ENCODE measurements at regions not wholly inside any gene's neighbourhood (a gene's known extent, or its start where the extent isn't known, plus 50 kb on each side); places are given as distances from the start of the nearest gene placed in this dataset.
A peak's percentile ranks its signal among the peaks of the same experiment; 100 is the strongest.

DNA sequence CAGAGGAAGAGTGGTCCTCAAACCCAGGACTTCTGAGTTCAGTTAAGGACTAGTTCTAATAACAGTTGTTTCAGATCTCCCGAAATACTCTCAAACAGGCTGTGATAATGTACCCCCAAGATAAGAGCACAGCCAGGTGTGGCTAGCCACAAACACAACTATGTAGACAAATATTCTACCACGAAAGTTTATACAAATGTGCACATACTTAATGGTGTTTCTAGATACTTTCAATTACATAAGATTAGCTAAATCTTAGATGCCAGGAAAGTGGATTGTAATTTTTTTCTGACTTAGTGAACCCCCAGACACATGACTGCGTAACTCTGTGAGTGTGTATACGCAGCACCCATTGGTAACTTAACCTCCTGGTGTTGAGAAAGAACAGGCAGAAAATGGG, 270.0 kb downstream of the USP25 start:
- Histone ChIP-seq H3K27me3 (no peaks in the 10 kb centered on the region), H3K4me1 (no peaks in the 10 kb centered on the region), H3K4me3 (no peak overlapping the region), H3K36me3 (no peaks in the 10 kb centered on the region), H3K9me3 (no peaks in the 10 kb centered on the region), H3K27ac (no peak overlapping the region)
- DNase-seq (no peak), ATAC-seq (no peak)
- intact Hi-C loops (cut with DNase I) = no loop called here
- TF ChIP-seq, protein P1, sequence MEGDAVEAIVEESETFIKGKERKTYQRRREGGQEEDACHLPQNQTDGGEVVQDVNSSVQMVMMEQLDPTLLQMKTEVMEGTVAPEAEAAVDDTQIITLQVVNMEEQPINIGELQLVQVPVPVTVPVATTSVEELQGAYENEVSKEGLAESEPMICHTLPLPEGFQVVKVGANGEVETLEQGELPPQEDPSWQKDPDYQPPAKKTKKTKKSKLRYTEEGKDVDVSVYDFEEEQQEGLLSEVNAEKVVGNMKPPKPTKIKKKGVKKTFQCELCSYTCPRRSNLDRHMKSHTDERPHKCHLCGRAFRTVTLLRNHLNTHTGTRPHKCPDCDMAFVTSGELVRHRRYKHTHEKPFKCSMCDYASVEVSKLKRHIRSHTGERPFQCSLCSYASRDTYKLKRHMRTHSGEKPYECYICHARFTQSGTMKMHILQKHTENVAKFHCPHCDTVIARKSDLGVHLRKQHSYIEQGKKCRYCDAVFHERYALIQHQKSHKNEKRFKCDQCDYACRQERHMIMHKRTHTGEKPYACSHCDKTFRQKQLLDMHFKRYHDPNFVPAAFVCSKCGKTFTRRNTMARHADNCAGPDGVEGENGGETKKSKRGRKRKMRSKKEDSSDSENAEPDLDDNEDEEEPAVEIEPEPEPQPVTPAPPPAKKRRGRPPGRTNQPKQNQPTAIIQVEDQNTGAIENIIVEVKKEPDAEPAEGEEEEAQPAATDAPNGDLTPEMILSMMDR (IDR thresholded peaks at IDR 0.05) = no peak

DNA sequence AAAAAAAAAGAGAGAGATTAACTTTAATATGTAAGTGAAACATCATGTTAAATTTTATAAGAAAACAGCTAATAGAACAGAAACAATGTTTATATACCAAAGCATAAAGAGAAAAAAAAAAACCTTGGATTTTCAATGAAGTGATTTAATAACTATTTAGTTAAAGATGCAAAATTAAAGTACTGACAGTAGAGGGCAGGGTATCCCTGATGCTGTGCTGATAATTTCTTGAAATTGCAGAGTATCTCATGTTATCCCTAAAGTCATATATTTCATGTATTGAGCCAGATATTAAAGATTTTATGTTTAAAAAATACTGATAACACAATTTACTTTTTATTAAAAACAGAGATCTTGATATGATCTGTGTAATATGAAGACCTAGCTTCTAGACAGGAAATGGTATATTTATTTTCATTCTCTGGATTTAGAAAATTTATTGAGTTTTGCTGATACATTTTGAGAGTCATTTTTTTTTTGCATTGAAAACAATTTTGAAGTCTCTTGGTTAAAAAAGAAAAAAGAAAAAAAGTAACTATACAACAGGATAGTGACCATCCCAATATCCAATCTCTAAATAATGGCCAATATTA, 273.2 kb downstream of the USP25 start:
- no peaks in the 10 kb centered on the region for H3K9me3 ChIP-seq
- no peaks in the 10 kb centered on the region for H3K4me1 ChIP-seq
- no peak overlapping the region for H3K27ac ChIP-seq
- no peaks in the 10 kb centered on the region for H3K27me3 ChIP-seq
- TF ChIP-seq, protein P1 (IDR thresholded peaks at IDR 0.05) = peak; percentile 26
- DNase-seq = no peak
- H3K4me3 ChIP-seq = no peak overlapping the region
- intact Hi-C loops (cut with DNase I) = no loop called here
- ATAC-seq = no peak
- no peaks in the 10 kb centered on the region for H3K36me3 ChIP-seq

DNA sequence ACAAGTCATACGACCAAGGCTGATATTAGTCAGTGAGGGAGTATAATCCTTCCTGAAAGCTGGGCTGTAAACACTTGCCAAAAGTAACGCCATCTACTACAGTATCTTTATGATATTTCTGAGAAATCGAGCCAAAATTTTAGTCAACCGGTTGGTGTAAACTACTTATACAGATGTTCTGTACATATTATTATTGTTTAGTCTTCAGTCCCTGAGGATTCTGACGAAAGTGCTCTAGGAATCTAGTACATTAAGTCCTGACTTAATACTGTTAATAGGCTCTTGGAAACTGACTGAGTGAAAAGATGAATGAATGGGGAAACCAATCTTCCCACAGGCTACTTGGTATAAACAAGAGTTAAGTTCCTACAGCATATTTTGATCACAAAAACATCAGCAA, 274.3 kb downstream of the USP25 start:
- DNase-seq = no peak
- ATAC-seq = no peak
- H3K36me3 ChIP-seq = no peaks in the 10 kb centered on the region
- no peak overlapping the region for H3K27ac ChIP-seq
- H3K27me3 ChIP-seq = no peaks in the 10 kb centered on the region
- TF ChIP-seq, protein P1 (IDR thresholded peaks at IDR 0.05) = no peak
- intact Hi-C loops (cut with DNase I) = no loop called here
- H3K9me3 ChIP-seq = no peaks in the 10 kb centered on the region
- no peak overlapping the region for H3K4me3 ChIP-seq
- H3K4me1 ChIP-seq = no peaks in the 10 kb centered on the region

DNA sequence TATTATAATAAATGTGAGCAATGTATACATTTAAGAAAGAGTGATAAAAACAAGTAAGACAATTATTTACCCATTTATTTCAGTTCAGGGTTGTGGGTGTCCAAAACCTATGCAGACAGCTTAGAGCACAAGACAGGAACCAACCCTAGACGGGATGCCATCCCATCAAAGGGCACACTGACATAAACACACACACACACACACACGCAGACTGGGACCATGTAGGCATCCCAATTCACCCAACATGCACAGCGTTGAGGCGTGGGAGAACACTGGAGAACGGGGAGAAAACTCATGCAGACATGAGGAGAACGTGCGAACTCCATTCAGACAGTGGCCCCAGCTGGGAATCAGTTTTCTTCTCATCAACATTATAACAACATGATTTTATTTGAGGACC, 274.7 kb downstream of the USP25 start:
- Histone ChIP-seq H3K9me3 (no peaks in the 10 kb centered on the region), H3K27me3 (no peaks in the 10 kb centered on the region), H3K36me3 (no peaks in the 10 kb centered on the region), H3K4me1 (no peaks in the 10 kb centered on the region), H3K4me3 (no peak overlapping the region), H3K27ac (no peak overlapping the region)
- intact Hi-C loops (cut with DNase I) = no loop called here
- TF ChIP-seq, protein P1 (IDR thresholded peaks at IDR 0.05) = no peak
- DNase-seq = no peak
- ATAC-seq = no peak

- H3K9me3 ChIP-seq = no peaks in the 10 kb centered on the region
- H3K27ac ChIP-seq = no peak overlapping the region
- no peaks in the 10 kb centered on the region for H3K36me3 ChIP-seq
- no peaks in the 10 kb centered on the region for H3K27me3 ChIP-seq
- H3K4me1 ChIP-seq = no peaks in the 10 kb centered on the region
- ATAC-seq = no peak
- intact Hi-C loops (cut with DNase I) = no loop called here
- no peak overlapping the region for H3K4me3 ChIP-seq
- DNase-seq = no peak
- TF ChIP-seq, protein P1 (IDR thresholded peaks at IDR 0.05) = no peak
Measured at GRCh38 chr21:16005996-16006395, 276.2 kb downstream of the USP25 start.

GRCh38 chr21:16007943-16008342, 278.2 kb downstream of the USP25 start:
- intact Hi-C loops (cut with DNase I) = no loop called here
- ATAC-seq = no peak
- no peak for DNase-seq
- Histone ChIP-seq H3K4me3 (no peak overlapping the region), H3K4me1 (no peaks in the 10 kb centered on the region), H3K27me3 (no peaks in the 10 kb centered on the region), H3K36me3 (no peaks in the 10 kb centered on the region), H3K27ac (no peak overlapping the region), H3K9me3 (no peaks in the 10 kb centered on the region)
- TF ChIP-seq, protein P1 (IDR thresholded peaks at IDR 0.05) = no peak
